ENCODE measurements at regions not wholly inside any gene's neighbourhood (a gene's known extent, or its start where the extent isn't known, plus 50 kb on each side); places are given as distances from the start of the nearest gene placed in this dataset.
"Not testable (repeated sequence)": the region's sequence is repeated elsewhere in the genome, so short reads cannot be mapped to it uniquely, and the experiment has no call there.

GRCh38 chr9:29435368-29435767, 1862.1 kb upstream of the C9orf72 start:
- CTCF ChIA-PET (ENCODE audit: partially characterized antibody), result no interaction called here
- Mint-ChIP-seq H3K4me1 (no peaks in the 10 kb centered on the region), H3K27ac (no peak overlapping the region), H3K4me3 (no peak overlapping the region), H3K27me3 (no peaks in the 10 kb centered on the region), H3K36me3 (no peaks in the 10 kb centered on the region), H3K9me3 (peaks cover 0 to 13% (median 3%) of the 10 kb centered on the region in 8 donors)
- H3K9me3 ChIP-seq (ENCODE audit: control insufficient read depth in 1 of 2, low read length in 2 of 2), result no peaks in the 10 kb centered on the region
- H3K27ac ChIP-seq (ENCODE audit: low read depth, low read length), result no peak overlapping the region
- POLR2A ChIA-PET (ENCODE audit: partially characterized antibody), result no interaction called here
- H3K4me3 ChIP-seq (ENCODE audit: low read length in 2 of 2), result no peak overlapping the region
- H3K36me3 ChIP-seq (ENCODE audit: insufficient read depth, low read length), result no peaks in the 10 kb centered on the region
- intact Hi-C loops (cut with micrococcal nuclease), result no loop called here
- H3K4me1 ChIP-seq (ENCODE audit: insufficient read depth, low read length), result no peaks in the 10 kb centered on the region
- no peak for DNase-seq
- no peaks in the 10 kb centered on the region for H3K27me3 ChIP-seq (ENCODE audit: insufficient read depth, low read length)

GRCh38 chr9:29437526-29437925, 1864.2 kb upstream of the C9orf72 start:
- CTCF ChIA-PET (ENCODE audit: partially characterized antibody), result no interaction called here
- peaks cover 0 to 7% (median 4%) of the 10 kb centered on the region in 8 donors for H3K9me3 Mint-ChIP-seq
- Histone ChIP-seq H3K9me3 (ENCODE audit: control insufficient read depth in 1 of 2, low read length in 2 of 2) (no peaks in the 10 kb centered on the region), H3K4me3 (ENCODE audit: low read length in 2 of 2) (no peak overlapping the region), H3K27me3 (ENCODE audit: insufficient read depth, low read length) (no peaks in the 10 kb centered on the region), H3K27ac (ENCODE audit: low read depth, low read length) (no peak overlapping the region), H3K4me1 (ENCODE audit: insufficient read depth, low read length) (no peaks in the 10 kb centered on the region), H3K36me3 (ENCODE audit: insufficient read depth, low read length) (no peaks in the 10 kb centered on the region)
- no peaks in the 10 kb centered on the region for H3K36me3 Mint-ChIP-seq
- no peak overlapping the region for H3K4me3 Mint-ChIP-seq
- no peak for DNase-seq
- intact Hi-C loops (cut with micrococcal nuclease), result no loop called here
- POLR2A ChIA-PET (ENCODE audit: partially characterized antibody), result no interaction called here
- H3K4me1 Mint-ChIP-seq, result no peaks in the 10 kb centered on the region
- no peaks in the 10 kb centered on the region for H3K27me3 Mint-ChIP-seq
- H3K27ac Mint-ChIP-seq, result no peak overlapping the region

GRCh38 chr9:29439961-29440360, 1866.7 kb upstream of the C9orf72 start:
- Mint-ChIP-seq H3K4me1 (no peaks in the 10 kb centered on the region), H3K27me3 (no peaks in the 10 kb centered on the region), H3K9me3 (peaks cover 0 to 7% (median 3%) of the 10 kb centered on the region in 8 donors), H3K36me3 (no peaks in the 10 kb centered on the region), H3K27ac (no peak overlapping the region), H3K4me3 (no peak overlapping the region)
- ChIA-PET POLR2A (ENCODE audit: partially characterized antibody) (no interaction called here), CTCF (ENCODE audit: partially characterized antibody) (no interaction called here)
- no peak overlapping the region for H3K4me3 ChIP-seq (ENCODE audit: low read length in 2 of 2)
- DNase-seq, result no peak
- intact Hi-C loops (cut with micrococcal nuclease), result no loop called here
- H3K36me3 ChIP-seq (ENCODE audit: insufficient read depth, low read length), result no peaks in the 10 kb centered on the region
- H3K27ac ChIP-seq (ENCODE audit: low read depth, low read length), result no peak overlapping the region
- no peaks in the 10 kb centered on the region for H3K9me3 ChIP-seq (ENCODE audit: control insufficient read depth in 1 of 2, low read length in 2 of 2)
- no peaks in the 10 kb centered on the region for H3K4me1 ChIP-seq (ENCODE audit: insufficient read depth, low read length)
- H3K27me3 ChIP-seq (ENCODE audit: insufficient read depth, low read length), result no peaks in the 10 kb centered on the region

- H3K36me3 Mint-ChIP-seq, result no peaks in the 10 kb centered on the region
These were observed 1867.2 kb upstream of the C9orf72 start for GRCh38 chr9:29440449-29440848.

GRCh38 chr9:29445751-29446150, 1872.5 kb upstream of the C9orf72 start:
- no peaks in the 10 kb centered on the region for H3K9me3 ChIP-seq (ENCODE audit: control insufficient read depth in 1 of 2, low read length in 2 of 2)
- H3K4me1 Mint-ChIP-seq, result no peaks in the 10 kb centered on the region
- peaks cover 0 to 17% (median 10%) of the 10 kb centered on the region in 8 donors for H3K9me3 Mint-ChIP-seq
- no peak overlapping the region for H3K4me3 ChIP-seq (ENCODE audit: low read length in 2 of 2)
- H3K36me3 ChIP-seq (ENCODE audit: insufficient read depth, low read length), result no peaks in the 10 kb centered on the region
- H3K27me3 Mint-ChIP-seq, result no peaks in the 10 kb centered on the region
- ChIA-PET POLR2A (ENCODE audit: partially characterized antibody) (no interaction called here), CTCF (ENCODE audit: partially characterized antibody) (no interaction called here)
- no peaks in the 10 kb centered on the region for H3K27me3 ChIP-seq (ENCODE audit: insufficient read depth, low read length)
- no peaks in the 10 kb centered on the region for H3K4me1 ChIP-seq (ENCODE audit: insufficient read depth, low read length)
- intact Hi-C loops (cut with micrococcal nuclease), result no loop called here
- H3K4me3 Mint-ChIP-seq, result no peak overlapping the region
- no peak overlapping the region for H3K27ac Mint-ChIP-seq
- no peak overlapping the region for H3K27ac ChIP-seq (ENCODE audit: low read depth, low read length)
- H3K36me3 Mint-ChIP-seq, result no peaks in the 10 kb centered on the region
- no peak for DNase-seq

More at GRCh38 chr9:29440449-29440848, 1867.2 kb upstream of the C9orf72 start:
- POLR2A ChIA-PET (ENCODE audit: partially characterized antibody), result no interaction called here
- CTCF ChIA-PET (ENCODE audit: partially characterized antibody), result no interaction called here
- Histone ChIP-seq H3K9me3 (ENCODE audit: control insufficient read depth in 1 of 2, low read length in 2 of 2) (no peaks in the 10 kb centered on the region), H3K27ac (ENCODE audit: low read depth, low read length) (no peak overlapping the region), H3K27me3 (ENCODE audit: insufficient read depth, low read length) (no peaks in the 10 kb centered on the region), H3K4me1 (ENCODE audit: insufficient read depth, low read length) (no peaks in the 10 kb centered on the region), H3K36me3 (ENCODE audit: insufficient read depth, low read length) (no peaks in the 10 kb centered on the region), H3K4me3 (ENCODE audit: low read length in 2 of 2) (no peak overlapping the region)
- H3K27me3 Mint-ChIP-seq, result no peaks in the 10 kb centered on the region
- H3K4me1 Mint-ChIP-seq, result no peaks in the 10 kb centered on the region
- no peak overlapping the region for H3K27ac Mint-ChIP-seq
- intact Hi-C loops (cut with micrococcal nuclease), result no loop called here
- no peak overlapping the region for H3K4me3 Mint-ChIP-seq
- H3K9me3 Mint-ChIP-seq, result peaks cover 0 to 7% (median 3%) of the 10 kb centered on the region in 8 donors
- no peak for DNase-seq

- H3K27me3 Mint-ChIP-seq, result no peaks in the 10 kb centered on the region
- POLR2A ChIA-PET (ENCODE audit: partially characterized antibody), result no interaction called here
- intact Hi-C loops (cut with micrococcal nuclease), result no loop called here
These were observed 1876.0 kb upstream of the C9orf72 start for GRCh38 chr9:29449306-29449705.

GRCh38 chr9:29450343-29450875, 1877.1 kb upstream of the C9orf72 start:
- CTCF ChIA-PET (ENCODE audit: partially characterized antibody); H3K36me3 ChIP-seq (ENCODE audit: insufficient read depth, low read length); H3K36me3 Mint-ChIP-seq; H3K27me3 ChIP-seq (ENCODE audit: insufficient read depth, low read length); intact Hi-C loops (cut with micrococcal nuclease); H3K4me3 ChIP-seq (ENCODE audit: low read length in 2 of 2); H3K9me3 ChIP-seq (ENCODE audit: control insufficient read depth in 1 of 2, low read length in 2 of 2); H3K4me3 Mint-ChIP-seq; H3K27ac ChIP-seq (ENCODE audit: low read depth, low read length); DNase-seq; H3K27me3 Mint-ChIP-seq; POLR2A ChIA-PET (ENCODE audit: partially characterized antibody); H3K27ac Mint-ChIP-seq; H3K4me1 Mint-ChIP-seq; H3K4me1 ChIP-seq (ENCODE audit: insufficient read depth, low read length): not testable (repeated sequence)
- peaks cover 0 to 21% (median 13%) of the 10 kb centered on the region in 8 donors for H3K9me3 Mint-ChIP-seq

More at GRCh38 chr9:29449306-29449705, 1876.0 kb upstream of the C9orf72 start:
- CTCF ChIA-PET (ENCODE audit: partially characterized antibody), result no interaction called here
- no peak overlapping the region for H3K4me3 Mint-ChIP-seq
- no peak for DNase-seq
- peaks cover 0 to 20% (median 12%) of the 10 kb centered on the region in 8 donors for H3K9me3 Mint-ChIP-seq
- no peaks in the 10 kb centered on the region for H3K9me3 ChIP-seq (ENCODE audit: control insufficient read depth in 1 of 2, low read length in 2 of 2)
- H3K4me3 ChIP-seq (ENCODE audit: low read length in 2 of 2), result no peak overlapping the region
- no peak overlapping the region for H3K27ac Mint-ChIP-seq
- no peaks in the 10 kb centered on the region for H3K36me3 Mint-ChIP-seq
- H3K36me3 ChIP-seq (ENCODE audit: insufficient read depth, low read length), result no peaks in the 10 kb centered on the region
- H3K4me1 Mint-ChIP-seq, result no peaks in the 10 kb centered on the region
- no peak overlapping the region for H3K27ac ChIP-seq (ENCODE audit: low read depth, low read length)
- no peaks in the 10 kb centered on the region for H3K27me3 ChIP-seq (ENCODE audit: insufficient read depth, low read length)
- no peaks in the 10 kb centered on the region for H3K4me1 ChIP-seq (ENCODE audit: insufficient read depth, low read length)

GRCh38 chr9:29456940-29457339, 1883.7 kb upstream of the C9orf72 start:
- H3K9me3 Mint-ChIP-seq, result peaks cover 5 to 27% (median 11%) of the 10 kb centered on the region in 8 donors
- intact Hi-C loops (cut with micrococcal nuclease), result no loop called here
- Histone ChIP-seq H3K27me3 (ENCODE audit: insufficient read depth, low read length) (no peaks in the 10 kb centered on the region), H3K9me3 (ENCODE audit: control insufficient read depth in 1 of 2, low read length in 2 of 2) (no peaks in the 10 kb centered on the region), H3K27ac (ENCODE audit: low read depth, low read length) (no peak overlapping the region), H3K4me1 (ENCODE audit: insufficient read depth, low read length) (no peaks in the 10 kb centered on the region), H3K4me3 (ENCODE audit: low read length in 2 of 2) (no peak overlapping the region), H3K36me3 (ENCODE audit: insufficient read depth, low read length) (no peaks in the 10 kb centered on the region)
- POLR2A ChIA-PET (ENCODE audit: partially characterized antibody), result no interaction called here
- H3K27me3 Mint-ChIP-seq, result no peaks in the 10 kb centered on the region
- CTCF ChIA-PET (ENCODE audit: partially characterized antibody), result no interaction called here
- DNase-seq, result no peak
- H3K4me1 Mint-ChIP-seq, result no peaks in the 10 kb centered on the region
- no peak overlapping the region for H3K4me3 Mint-ChIP-seq
- H3K27ac Mint-ChIP-seq, result no peak overlapping the region
- no peaks in the 10 kb centered on the region for H3K36me3 Mint-ChIP-seq

Data from CD4-positive, alpha-beta memory T cell (primary cell).